KMS-11 (cell line): ENCODE measurements at regions not wholly inside any gene's neighbourhood (a gene's known extent, or its start where the extent isn't known, plus 50 kb on each side); places are given as distances from the start of the nearest gene placed in this dataset.

Experiments used
- H2AFZ ChIP-seq: fragments of 200-600 bp; sonication (generic); 2 replicates; pipeline ENCODE4 v1.6.1; 2016; ENCODE audit warnings: antibody characterized with exemption, mixed run types, low read depth
- H3K27ac ChIP-seq: fragments of 200-600 bp; sonication (generic); 2 replicates; pipeline ENCODE4 v1.6.1; 2016; ENCODE audit warnings: mild to moderate bottlenecking, mixed run types
- H3K27me3 ChIP-seq: fragments of 200-600 bp; sonication (generic); 2 replicates; pipeline ENCODE4 v1.6.1; 2017; ENCODE audit warnings: mild to moderate bottlenecking, low read depth, mixed run types, moderate library complexity; ENCODE audit not compliant: insufficient read depth
- H3K36me3 ChIP-seq: fragments of 200-600 bp; sonication (generic); 2 replicates; pipeline ENCODE4 v1.6.1; 2017; ENCODE audit warnings: mild to moderate bottlenecking, mixed run types; ENCODE audit not compliant: insufficient read depth
- H3K4me1 ChIP-seq: fragments of 200-600 bp; sonication (generic); 2 replicates; pipeline ENCODE4 v1.6.1; 2016; ENCODE audit warnings: mild to moderate bottlenecking, low read depth, mixed run types; ENCODE audit not compliant: poor library complexity, severe bottlenecking
- H3K4me2 ChIP-seq: fragments of 200-600 bp; sonication (generic); 2 replicates; pipeline ENCODE4 v1.7.0; 2016; ENCODE audit warnings: mild to moderate bottlenecking, mixed run types
- H3K4me3 ChIP-seq: fragments of 200-600 bp; sonication (generic); IDR thresholded peaks from 2 replicates; pipeline ENCODE4 v1.6.1; 2017; ENCODE audit warnings: low read depth, low read length, mixed read lengths; ENCODE audit not compliant: insufficient read depth
- H3K79me2 ChIP-seq: fragments of 200-600 bp; sonication (generic); 2 replicates; pipeline ENCODE4 v1.6.1; 2016; ENCODE audit warnings: low read depth, mixed run types; ENCODE audit not compliant: insufficient read depth
- H3K9ac ChIP-seq: fragments of 200-600 bp; sonication (generic); 2 replicates; pipeline ENCODE4 v1.6.1; 2016; ENCODE audit warnings: mild to moderate bottlenecking, mixed run types
- H4K20me1 ChIP-seq: fragments of 200-600 bp; sonication (generic); 2 replicates; pipeline ENCODE4 v1.6.1; 2016; ENCODE audit warnings: mild to moderate bottlenecking, mixed run types; ENCODE audit not compliant: insufficient read depth
- CTCF ChIP-seq: fragments of 200-600 bp; sonication (generic); conservative IDR thresholded peaks from 2 replicates; pipeline ENCODE4 v1.6.1; 2017; ENCODE audit warnings: low read depth, mild to moderate bottlenecking, antibody characterized with exemption, low read length, moderate library complexity, mixed read lengths

- no peaks in the 10 kb centered on the region for H3K36me3 ChIP-seq
- H3K4me1 ChIP-seq = peaks cover 23% of the 10 kb centered on the region
- no peak overlapping the region for H3K9ac ChIP-seq
- no peaks in the 10 kb centered on the region for H4K20me1 ChIP-seq
- H3K4me2 ChIP-seq = no peak overlapping the region
- H3K27ac ChIP-seq = no peak overlapping the region
- H2AFZ ChIP-seq = no peak overlapping the region
- no peaks in the 10 kb centered on the region for H3K79me2 ChIP-seq
- H3K27me3 ChIP-seq = no peaks in the 10 kb centered on the region
- no peak for TF ChIP-seq CTCF
- no peak overlapping the region for H3K4me3 ChIP-seq
Measured at GRCh38 chr3:177475356-177475665, 278.0 kb upstream of the TBL1XR1 start.

GRCh38 chr3:177476495-177476894 is 279.2 kb upstream of the TBL1XR1 start:
- Histone ChIP-seq H3K4me3 (no peak overlapping the region), H3K4me1 (peaks cover 22% of the 10 kb centered on the region), H3K79me2 (no peaks in the 10 kb centered on the region), H2AFZ (no peak overlapping the region), H3K4me2 (no peak overlapping the region), H3K36me3 (no peaks in the 10 kb centered on the region), H3K9ac (no peak overlapping the region), H4K20me1 (no peaks in the 10 kb centered on the region), H3K27me3 (no peaks in the 10 kb centered on the region), H3K27ac (no peak overlapping the region)
- TF ChIP-seq CTCF = no peak

- Histone ChIP-seq H3K27ac (no peak overlapping the region), H3K4me1 (peaks cover 17% of the 10 kb centered on the region), H3K27me3 (no peaks in the 10 kb centered on the region), H2AFZ (no peak overlapping the region), H3K4me3 (no peak overlapping the region), H3K9ac (no peak overlapping the region), H4K20me1 (no peaks in the 10 kb centered on the region), H3K79me2 (no peaks in the 10 kb centered on the region), H3K4me2 (no peak overlapping the region), H3K36me3 (no peaks in the 10 kb centered on the region)
- TF ChIP-seq CTCF = no peak
Measured at GRCh38 chr3:177476921-177477435, 279.7 kb upstream of the TBL1XR1 start.

- H2AFZ ChIP-seq = no peak overlapping the region
- no peaks in the 10 kb centered on the region for H3K27me3 ChIP-seq
- H3K4me1 ChIP-seq = peaks cover 16% of the 10 kb centered on the region
- peak overlapping the region; percentile 19 for H3K4me2 ChIP-seq
- no peak overlapping the region for H3K27ac ChIP-seq
- no peaks in the 10 kb centered on the region for H4K20me1 ChIP-seq
- no peaks in the 10 kb centered on the region for H3K79me2 ChIP-seq
- no peaks in the 10 kb centered on the region for H3K36me3 ChIP-seq
- no peak for TF ChIP-seq CTCF
- H3K9ac ChIP-seq = no peak overlapping the region
- no peak overlapping the region for H3K4me3 ChIP-seq
Measured at GRCh38 chr3:177478170-177478867, 281.0 kb upstream of the TBL1XR1 start.
